DOHH2 (cell line): ENCODE measurements at regions not wholly inside any gene's neighbourhood (a gene's known extent, or its start where the extent isn't known, plus 50 kb on each side); places are given as distances from the start of the nearest gene placed in this dataset.

Source experiments
- H3F3A ChIP-seq: fragments of 200-600 bp; sonication (generic), shearing (Covaris generic); 2 replicates; pipeline ENCODE4 v1.6.0; 2016; ENCODE audit warnings: antibody characterized with exemption, mild to moderate bottlenecking; ENCODE audit not compliant: control insufficient read depth, insufficient read depth
- H3K27ac ChIP-seq: fragments of 200-600 bp; sonication (generic); 2 replicates; pipeline ENCODE4 v1.5.1; 2014; ENCODE audit warnings: low read depth, mild to moderate bottlenecking, low read length, moderate library complexity
- H3K27me3 ChIP-seq: fragments of 200-600 bp; sonication (generic); 2 replicates; pipeline ENCODE4 v1.6.1; 2014; ENCODE audit warnings: mild to moderate bottlenecking, low read length, mixed read lengths; ENCODE audit not compliant: control insufficient read depth
- H3K36me3 ChIP-seq: fragments of 200-600 bp; sonication (generic); 2 replicates; pipeline ENCODE4 v1.6.1; 2014; ENCODE audit warnings: mild to moderate bottlenecking, low read length, moderate library complexity, mixed read lengths; ENCODE audit not compliant: control insufficient read depth
- H3K4me1 ChIP-seq: fragments of 200-600 bp; sonication (generic); 2 replicates; pipeline ENCODE4 v1.6.1; 2014; ENCODE audit warnings: mild to moderate bottlenecking, low read length, mixed read lengths; ENCODE audit not compliant: control insufficient read depth
- H3K4me2 ChIP-seq: fragments of 200-600 bp; sonication (generic); 2 replicates; pipeline ENCODE4 v1.6.0; 2014; ENCODE audit warnings: mild to moderate bottlenecking, low read length, moderate library complexity
- H3K4me3 ChIP-seq: fragments of 200-600 bp; sonication (generic); 2 replicates; pipeline ENCODE4 v1.5.1; 2014; ENCODE audit warnings: mild to moderate bottlenecking, low read length, mixed read lengths
- H3K79me2 ChIP-seq: fragments of 200-600 bp; sonication (generic); 2 replicates; pipeline ENCODE4 v1.6.1; 2014; ENCODE audit warnings: mild to moderate bottlenecking, low read length, mixed read lengths; ENCODE audit not compliant: control insufficient read depth
- H3K9me2 ChIP-seq: fragments of 200-600 bp; sonication (generic); replicated peaks from 2 replicates; pipeline ENCODE4 v1.6.1; 2014; ENCODE audit warnings: mild to moderate bottlenecking, low read length, mixed read lengths; ENCODE audit not compliant: control insufficient read depth
- H3K9me3 ChIP-seq: fragments of 200-600 bp; sonication (generic); 2 replicates; pipeline ENCODE4 v1.6.1; 2014; ENCODE audit warnings: antibody characterized with exemption, low read length, mixed read lengths; ENCODE audit not compliant: control insufficient read depth, insufficient read depth
- H4K20me1 ChIP-seq: fragments of 200-600 bp; sonication (generic); 2 replicates; pipeline ENCODE4 v1.6.0; 2014; ENCODE audit warnings: low read depth, mild to moderate bottlenecking, antibody characterized with exemption, low read length, moderate library complexity; ENCODE audit not compliant: control insufficient read depth, insufficient read depth
- CTCF ChIP-seq: fragments of 200-600 bp; sonication (generic); IDR thresholded peaks from one replicate; pipeline ENCODE4 v1.5.1; 2014; ENCODE audit warnings: antibody characterized with exemption, mild to moderate bottlenecking, low read depth, low read length; ENCODE audit not compliant: poor library complexity, severe bottlenecking
- EZH2phosphoT487 ChIP-seq: fragments of 200-600 bp; sonication (generic); IDR thresholded peaks from 2 replicates; pipeline ENCODE4 v1.6.1; 2017; ENCODE audit warnings: borderline replicate concordance, mild to moderate bottlenecking, antibody characterized with exemption, low read length, moderate library complexity, mixed read lengths

DNA sequence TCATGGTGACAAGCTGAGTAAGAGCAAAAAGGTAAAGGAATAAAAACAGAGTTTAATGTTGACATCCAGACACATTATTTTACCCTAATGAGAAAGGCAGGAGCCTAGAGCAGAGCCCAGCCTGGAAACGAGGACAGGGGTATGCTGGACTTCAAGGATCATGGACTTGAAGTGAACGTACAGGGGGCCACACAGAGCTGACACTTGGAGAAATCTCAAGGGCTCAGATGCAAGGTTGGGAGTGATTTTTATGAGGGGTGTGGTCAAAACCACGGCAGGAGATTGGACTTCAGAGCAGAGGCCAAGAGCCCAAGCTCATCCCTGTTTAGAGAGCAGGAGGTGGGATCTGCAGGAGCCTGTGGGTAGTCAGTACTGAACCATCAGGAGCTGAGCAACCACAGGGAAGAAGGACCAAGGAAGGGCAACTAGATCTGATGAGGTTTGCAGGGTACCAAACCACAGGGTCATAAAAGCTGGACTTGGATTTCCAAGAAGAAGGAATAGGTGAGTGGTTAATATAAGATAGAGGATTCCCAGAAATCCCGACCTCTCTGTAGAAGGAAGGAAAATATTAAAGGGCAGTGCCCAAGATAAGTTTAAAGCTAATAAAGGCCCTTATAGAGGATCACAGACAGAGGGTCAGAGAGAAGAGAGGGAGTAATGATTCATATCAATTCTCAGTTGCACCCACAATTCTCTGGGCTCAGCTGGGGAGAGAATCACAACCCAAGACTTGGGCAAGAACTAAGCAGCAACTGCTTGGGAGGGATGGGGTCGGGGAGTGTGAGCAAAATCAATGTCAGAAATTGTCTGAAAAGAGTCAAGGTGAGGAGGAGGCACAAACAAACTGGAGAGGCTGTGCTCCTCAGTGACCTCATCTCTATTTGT, 331.7 kb downstream of the SOX9 start:
- H4K20me1 ChIP-seq = no peaks in the 10 kb centered on the region
- no peak overlapping the region for H3K4me3 ChIP-seq
- no peak for TF ChIP-seq CTCF
- TF ChIP-seq EZH2phosphoT487 = no peak
- H3K4me1 ChIP-seq = no peaks in the 10 kb centered on the region
- no peaks in the 10 kb centered on the region for H3K36me3 ChIP-seq
- H3K79me2 ChIP-seq = no peaks in the 10 kb centered on the region
- H3K9me2 ChIP-seq = no peaks in the 10 kb centered on the region
- H3K27me3 ChIP-seq = no peaks in the 10 kb centered on the region
- H3K27ac ChIP-seq = no peak overlapping the region
- H3K9me3 ChIP-seq = no peaks in the 10 kb centered on the region
- no peak overlapping the region for H3K4me2 ChIP-seq
- H3F3A ChIP-seq = no peaks in the 10 kb centered on the region

DNA sequence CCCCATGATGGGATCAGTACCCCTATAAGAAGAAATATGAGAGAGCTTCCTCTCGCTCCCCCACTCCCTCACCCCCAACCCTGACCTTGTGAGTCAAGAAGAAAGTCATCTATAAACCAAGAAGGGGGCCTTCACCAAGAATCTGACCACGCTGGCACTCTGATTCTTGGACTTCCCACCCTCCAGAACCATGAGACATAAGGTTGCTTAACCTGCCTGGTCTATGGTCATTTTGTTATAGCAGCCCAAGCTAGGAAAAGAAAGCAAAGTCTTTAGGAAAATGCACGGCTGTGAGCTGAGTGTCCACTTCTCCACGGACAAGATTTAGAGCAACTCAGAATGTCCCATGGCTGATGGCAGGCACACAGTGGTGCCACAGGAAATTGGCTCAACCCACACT, 333.5 kb downstream of the SOX9 start:
- Histone ChIP-seq H3K4me2 (no peak overlapping the region), H3K27me3 (no peaks in the 10 kb centered on the region), H3K4me1 (no peaks in the 10 kb centered on the region), H3F3A (no peaks in the 10 kb centered on the region), H4K20me1 (no peaks in the 10 kb centered on the region), H3K79me2 (no peaks in the 10 kb centered on the region), H3K9me3 (no peaks in the 10 kb centered on the region), H3K36me3 (no peaks in the 10 kb centered on the region), H3K9me2 (no peaks in the 10 kb centered on the region), H3K4me3 (no peak overlapping the region), H3K27ac (no peak overlapping the region)
- TF ChIP-seq CTCF (no peak), EZH2phosphoT487 (no peak)

- H3K9me2 ChIP-seq = no peaks in the 10 kb centered on the region
- no peak overlapping the region for H3K4me3 ChIP-seq
- H3K79me2 ChIP-seq = no peaks in the 10 kb centered on the region
- H3K4me1 ChIP-seq = no peaks in the 10 kb centered on the region
- no peak overlapping the region for H3K27ac ChIP-seq
- no peaks in the 10 kb centered on the region for H3F3A ChIP-seq
- no peak overlapping the region for H3K4me2 ChIP-seq
- TF ChIP-seq EZH2phosphoT487 (no peak), CTCF (no peak)
- no peaks in the 10 kb centered on the region for H3K27me3 ChIP-seq
- no peaks in the 10 kb centered on the region for H4K20me1 ChIP-seq
- no peaks in the 10 kb centered on the region for H3K36me3 ChIP-seq
- H3K9me3 ChIP-seq = no peaks in the 10 kb centered on the region
Measured at GRCh38 chr17:72455562-72455961, 334.7 kb downstream of the SOX9 start.
